ENCODE measurements at regions not wholly inside any gene's neighbourhood (a gene's known extent, or its start where the extent isn't known, plus 50 kb on each side); places are given as distances from the start of the nearest gene placed in this dataset.

- TF ChIP-seq POLR2A (IDR thresholded peaks at IDR 0.05; ENCODE audit: low read length) (no peak), GATA1 (IDR thresholded peaks at IDR 0.05; ENCODE audit: low read depth, low read length) (no peak)
Measured at GRCh38 chr18:46387441-46388131, 269.4 kb downstream of the LOXHD1 start.

Data from erythroblast (primary cell).